MM.1S (cell line): ENCODE measurements at regions not wholly inside any gene's neighbourhood (a gene's known extent, or its start where the extent isn't known, plus 50 kb on each side); places are given as distances from the start of the nearest gene placed in this dataset.

Experiments
- DNase-seq: peaks from one replicate; pipeline ENCODE4 v3.0.0-alpha.2; 2015
- H2AFZ ChIP-seq: fragments of 300-600 bp; sonication (generic); 2 replicates; pipeline ENCODE4 v1.6.0; 2016; ENCODE audit warnings: antibody characterized with exemption, low read length
- H3F3A ChIP-seq: fragments of 300-600 bp; sonication (generic); 2 replicates; pipeline ENCODE4 v1.6.1; 2016; ENCODE audit warnings: mild to moderate bottlenecking, antibody characterized with exemption, low read length, moderate library complexity, mixed read lengths; ENCODE audit not compliant: insufficient read depth
- H3K27ac ChIP-seq: fragments of 300-600 bp; sonication (generic); 2 replicates; pipeline ENCODE4 v1.5.1; 2016; ENCODE audit warnings: mild to moderate bottlenecking, low read length
- H3K27me3 ChIP-seq: fragments of 300-600 bp; sonication (generic); replicated peaks from 2 replicates; pipeline ENCODE4 v1.6.0; 2016; ENCODE audit warnings: low read length; ENCODE audit not compliant: insufficient read depth
- H3K36me3 ChIP-seq: fragments of 300-600 bp; sonication (generic); replicated peaks from 2 replicates; pipeline ENCODE4 v1.6.1; 2016; ENCODE audit warnings: mild to moderate bottlenecking, low read length, mixed read lengths; ENCODE audit not compliant: insufficient read depth
- H3K4me1 ChIP-seq: fragments of 300-600 bp; sonication (generic); 2 replicates; pipeline ENCODE4 v1.6.1; 2016; ENCODE audit warnings: low read length, mixed read lengths
- H3K4me2 ChIP-seq: fragments of 300-600 bp; sonication (generic); 2 replicates; pipeline ENCODE4 v1.6.0; 2016; ENCODE audit warnings: low read depth, low read length
- H3K4me3 ChIP-seq: fragments of 300-600 bp; sonication (generic); 2 replicates; pipeline ENCODE4 v1.5.1; 2016; ENCODE audit warnings: low read length, mixed read lengths
- H3K79me2 ChIP-seq: fragments of 300-600 bp; sonication (generic); 2 replicates; pipeline ENCODE4 v1.6.1; 2016; ENCODE audit warnings: mixed run types, low read length, mixed read lengths
- H3K9ac ChIP-seq: fragments of 300-600 bp; sonication (generic); 2 replicates; pipeline ENCODE4 v1.6.1; 2016; ENCODE audit warnings: low read length, mixed read lengths
- H3K9me2 ChIP-seq: fragments of 300-600 bp; sonication (generic); replicated peaks from 2 replicates; pipeline ENCODE4 v1.6.1; 2016; ENCODE audit warnings: mild to moderate bottlenecking, low read length, mixed read lengths; ENCODE audit not compliant: insufficient read depth
- H3K9me3 ChIP-seq: fragments of 300-600 bp; sonication (generic); replicated peaks from 2 replicates; pipeline ENCODE4 v1.6.1; 2016; ENCODE audit warnings: mild to moderate bottlenecking, low read length, mixed read lengths; ENCODE audit not compliant: insufficient read depth
- H4K20me1 ChIP-seq: fragments of 300-600 bp; sonication (generic); 2 replicates; pipeline ENCODE4 v1.6.1; 2016; ENCODE audit warnings: mild to moderate bottlenecking, low read length, moderate library complexity, mixed read lengths; ENCODE audit not compliant: insufficient read depth
- EZH2 ChIP-seq: fragments of 300-600 bp; sonication (generic); optimal IDR thresholded peaks from 2 replicates; pipeline ENCODE3; 2017; ENCODE audit warnings: low read depth, mild to moderate bottlenecking, antibody characterized with exemption, low read length, mixed read lengths
- EZH2phosphoT487 ChIP-seq: fragments of 300-600 bp; sonication (generic); IDR thresholded peaks from 2 replicates; pipeline ENCODE4 v1.6.1; 2018; ENCODE audit warnings: antibody characterized with exemption, low read length
- TF ChIP-seq, protein P1 (sequence below): fragments of 300-600 bp; sonication (generic); IDR thresholded peaks from 2 replicates; pipeline ENCODE4 v1.5.1; 2016; ENCODE audit warnings: antibody characterized with exemption, low read length, mixed read lengths

DNA sequence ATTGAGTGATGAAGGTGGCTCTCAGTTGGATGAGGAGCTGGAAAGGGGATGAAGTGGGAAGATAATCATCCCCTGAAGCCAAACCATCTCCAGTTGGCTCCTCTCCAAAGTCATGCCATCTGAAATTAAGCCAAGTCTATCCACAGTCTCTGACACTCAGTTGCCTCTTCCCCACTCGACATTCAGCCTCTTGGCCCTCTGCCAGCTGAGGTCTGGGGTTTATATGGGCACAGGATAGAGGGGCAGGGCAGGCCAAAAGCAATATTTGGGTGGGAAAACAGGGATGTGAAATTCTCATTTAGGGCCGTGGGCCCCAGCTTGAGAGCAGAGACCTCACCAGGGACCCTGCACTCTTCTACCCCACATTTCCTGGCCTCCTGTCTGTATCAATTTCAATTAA, 85.9 kb downstream of the SLITRK1 start:
- no peak overlapping the region for H3K9ac ChIP-seq
- no peak for DNase-seq
- H2AFZ ChIP-seq = no peak overlapping the region
- no peaks in the 10 kb centered on the region for H3K9me2 ChIP-seq
- H3K27ac ChIP-seq = no peak overlapping the region
- no peaks in the 10 kb centered on the region for H3F3A ChIP-seq
- H3K4me2 ChIP-seq = no peak overlapping the region
- no peaks in the 10 kb centered on the region for H4K20me1 ChIP-seq
- no peaks in the 10 kb centered on the region for H3K27me3 ChIP-seq
- TF ChIP-seq EZH2phosphoT487 (no peak), EZH2 (no peak)
- TF ChIP-seq, protein P1, sequence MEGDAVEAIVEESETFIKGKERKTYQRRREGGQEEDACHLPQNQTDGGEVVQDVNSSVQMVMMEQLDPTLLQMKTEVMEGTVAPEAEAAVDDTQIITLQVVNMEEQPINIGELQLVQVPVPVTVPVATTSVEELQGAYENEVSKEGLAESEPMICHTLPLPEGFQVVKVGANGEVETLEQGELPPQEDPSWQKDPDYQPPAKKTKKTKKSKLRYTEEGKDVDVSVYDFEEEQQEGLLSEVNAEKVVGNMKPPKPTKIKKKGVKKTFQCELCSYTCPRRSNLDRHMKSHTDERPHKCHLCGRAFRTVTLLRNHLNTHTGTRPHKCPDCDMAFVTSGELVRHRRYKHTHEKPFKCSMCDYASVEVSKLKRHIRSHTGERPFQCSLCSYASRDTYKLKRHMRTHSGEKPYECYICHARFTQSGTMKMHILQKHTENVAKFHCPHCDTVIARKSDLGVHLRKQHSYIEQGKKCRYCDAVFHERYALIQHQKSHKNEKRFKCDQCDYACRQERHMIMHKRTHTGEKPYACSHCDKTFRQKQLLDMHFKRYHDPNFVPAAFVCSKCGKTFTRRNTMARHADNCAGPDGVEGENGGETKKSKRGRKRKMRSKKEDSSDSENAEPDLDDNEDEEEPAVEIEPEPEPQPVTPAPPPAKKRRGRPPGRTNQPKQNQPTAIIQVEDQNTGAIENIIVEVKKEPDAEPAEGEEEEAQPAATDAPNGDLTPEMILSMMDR = no peak
- no peaks in the 10 kb centered on the region for H3K9me3 ChIP-seq
- H3K36me3 ChIP-seq = no peaks in the 10 kb centered on the region
- H3K4me1 ChIP-seq = no peaks in the 10 kb centered on the region
- H3K4me3 ChIP-seq = no peak overlapping the region
- no peaks in the 10 kb centered on the region for H3K79me2 ChIP-seq

DNA sequence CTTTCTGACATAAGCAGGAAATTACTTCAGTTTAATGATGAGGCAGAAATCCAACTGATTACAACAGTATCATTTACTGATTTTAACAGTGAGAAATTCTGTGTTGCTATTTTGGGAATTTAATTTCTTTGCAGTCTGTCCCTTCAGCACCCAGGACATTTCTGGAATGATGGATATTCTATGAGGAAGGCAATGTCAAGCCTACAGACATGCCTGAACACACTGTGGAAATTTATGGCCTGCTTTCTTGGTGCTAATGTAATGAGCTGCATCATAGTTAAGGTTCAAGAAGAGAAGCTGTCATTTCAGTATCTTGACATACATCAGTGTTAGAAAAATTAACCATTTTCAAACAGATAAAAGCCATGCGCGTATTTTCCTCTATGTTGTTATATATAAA, 87.7 kb downstream of the SLITRK1 start:
- Histone ChIP-seq H3K36me3 (no peaks in the 10 kb centered on the region), H3K27me3 (no peaks in the 10 kb centered on the region), H3K9me3 (no peaks in the 10 kb centered on the region), H3K4me3 (no peak overlapping the region), H2AFZ (no peak overlapping the region), H4K20me1 (no peaks in the 10 kb centered on the region), H3F3A (no peaks in the 10 kb centered on the region), H3K4me2 (no peak overlapping the region), H3K79me2 (no peaks in the 10 kb centered on the region), H3K9ac (no peak overlapping the region), H3K9me2 (no peaks in the 10 kb centered on the region), H3K27ac (no peak overlapping the region), H3K4me1 (no peaks in the 10 kb centered on the region)
- no peak for DNase-seq
- TF ChIP-seq EZH2phosphoT487 = no peak
- TF ChIP-seq, protein P1 = no peak
- no peak for TF ChIP-seq EZH2

DNA sequence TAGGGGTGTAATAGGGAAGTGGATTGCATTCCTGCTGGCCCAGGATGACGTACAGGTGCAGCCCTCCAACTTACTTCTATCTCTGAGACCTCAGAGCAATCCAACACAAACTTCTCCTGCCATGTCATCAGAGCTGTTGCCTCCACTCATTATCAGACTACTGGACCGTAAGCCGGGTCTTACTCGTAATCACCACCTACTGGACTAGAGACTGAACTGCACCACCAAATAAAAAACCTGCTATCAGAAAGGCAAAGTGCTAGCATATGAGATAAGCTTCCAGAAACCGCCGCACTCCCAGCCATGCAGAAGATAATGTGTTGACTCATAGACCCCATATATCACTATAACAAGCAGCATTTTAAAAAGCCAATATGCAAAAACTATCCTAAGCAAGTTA, 102.0 kb downstream of the SLITRK1 start:
- Histone ChIP-seq H3K4me1 (no peaks in the 10 kb centered on the region), H3K27ac (no peak overlapping the region), H3K9ac (no peak overlapping the region), H3K36me3 (no peaks in the 10 kb centered on the region), H3K9me3 (no peaks in the 10 kb centered on the region), H3K79me2 (no peaks in the 10 kb centered on the region), H3K4me2 (no peak overlapping the region), H3K27me3 (no peaks in the 10 kb centered on the region), H3K9me2 (no peaks in the 10 kb centered on the region), H4K20me1 (no peaks in the 10 kb centered on the region), H2AFZ (no peak overlapping the region), H3K4me3 (no peak overlapping the region), H3F3A (no peaks in the 10 kb centered on the region)
- TF ChIP-seq, protein P1 = peak; percentile 54
- TF ChIP-seq EZH2 (no peak), EZH2phosphoT487 (no peak)
- peak; percentile 34 for DNase-seq

DNA sequence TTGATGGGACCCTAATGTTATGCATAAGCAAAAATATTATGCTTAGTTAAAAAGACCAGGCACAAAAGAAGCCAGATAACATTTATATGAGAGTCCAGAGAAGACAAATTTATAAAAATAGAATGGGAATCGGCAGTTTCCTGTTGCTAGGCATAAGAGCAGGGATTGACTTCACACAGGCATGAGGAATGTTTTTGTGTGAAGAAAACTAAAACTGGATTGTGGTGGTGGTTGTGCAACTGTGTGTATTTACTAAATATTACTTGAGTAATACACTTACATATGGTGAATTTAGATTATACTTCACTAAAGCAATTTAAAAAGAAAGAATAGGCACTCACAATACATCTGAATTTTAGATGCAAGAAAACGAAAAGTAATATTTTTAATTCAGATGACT, 108.3 kb downstream of the SLITRK1 start:
- Histone ChIP-seq H3K9me3 (no peaks in the 10 kb centered on the region), H3K79me2 (no peaks in the 10 kb centered on the region), H3K4me1 (no peaks in the 10 kb centered on the region), H3K27ac (no peak overlapping the region), H4K20me1 (no peaks in the 10 kb centered on the region), H3K9ac (no peak overlapping the region), H3K4me2 (no peak overlapping the region), H3K36me3 (no peaks in the 10 kb centered on the region), H2AFZ (no peak overlapping the region), H3K27me3 (no peaks in the 10 kb centered on the region), H3K4me3 (no peak overlapping the region), H3K9me2 (no peaks in the 10 kb centered on the region), H3F3A (no peaks in the 10 kb centered on the region)
- no peak for DNase-seq
- no peak for TF ChIP-seq EZH2phosphoT487
- no peak for TF ChIP-seq EZH2
- TF ChIP-seq, protein P1 = no peak
